GM21447 (cell line): ENCODE measurements at regions not wholly inside any gene's neighbourhood (a gene's known extent, or its start where the extent isn't known, plus 50 kb on each side); places are given as distances from the start of the nearest gene placed in this dataset.

Source experiments
- ATAC-seq: cut with Tn5 transposase; IDR thresholded peaks from one replicate; pipeline ENCODE4 v1.9.1; 2021; ENCODE audit not compliant: unreplicated experiment

GRCh38 chr18:42689310-42689709 lies 426.2 kb downstream of the RIT2 start:
- ATAC-seq = no peak
